AG09319 (cell line): ENCODE measurements at regions not wholly inside any gene's neighbourhood (a gene's known extent, or its start where the extent isn't known, plus 50 kb on each side); places are given as distances from the start of the nearest gene placed in this dataset.

Source experiments
- DNase-seq: peaks from one replicate; pipeline ENCODE4 v3.0.0-alpha.2; 2010; ENCODE audit warnings: low read depth; ENCODE audit errors: extremely low read depth
- CTCF ChIP-seq: IDR thresholded peaks from 2 replicates; pipeline ENCODE4 v1.5.1; 2011; ENCODE audit warnings: low read depth, mild to moderate bottlenecking, inconsistent platforms, low read length, moderate library complexity

- DNase-seq = no peak
- no peak for TF ChIP-seq CTCF
Observed at GRCh38 chr6:155779456-155779855, 323.8 kb upstream of the NOX3 start.

- DNase-seq = no peak
- no peak for TF ChIP-seq CTCF
Observed at GRCh38 chr6:155778336-155778735, 322.7 kb upstream of the NOX3 start.

- no peak for TF ChIP-seq CTCF
- DNase-seq = no peak
Observed at GRCh38 chr6:155771822-155772221, 316.2 kb upstream of the NOX3 start.

GRCh38 chr6:155770856-155771255 is 315.2 kb upstream of the NOX3 start:
- TF ChIP-seq CTCF = no peak
- DNase-seq = no peak

- no peak for DNase-seq
- TF ChIP-seq CTCF = no peak
Observed at GRCh38 chr6:155770313-155770712, 314.7 kb upstream of the NOX3 start.

- TF ChIP-seq CTCF = no peak
- no peak for DNase-seq
Observed at GRCh38 chr6:155765275-155766194, 309.9 kb upstream of the NOX3 start.

- no peak for TF ChIP-seq CTCF
- DNase-seq = no peak
Observed at GRCh38 chr6:155762649-155763048, 307.0 kb upstream of the NOX3 start.
